ENCODE measurements at regions not wholly inside any gene's neighbourhood (a gene's known extent, or its start where the extent isn't known, plus 50 kb on each side); places are given as distances from the start of the nearest gene placed in this dataset.
"Not testable (repeated sequence)": the region's sequence is repeated elsewhere in the genome, so short reads cannot be mapped to it uniquely, and the experiment has no call there.

GRCh38 chr19:28164214-28164613, 1048.7 kb downstream of the UQCRFS1 start:
- DNase-seq = no peak

- no peak for DNase-seq
Measured at GRCh38 chr19:28159065-28159464, 1053.9 kb downstream of the UQCRFS1 start.

- no peak for DNase-seq
Measured at GRCh38 chr19:28155265-28155664, 1057.7 kb downstream of the UQCRFS1 start.

GRCh38 chr19:28154077-28154476, 1058.9 kb downstream of the UQCRFS1 start:
- no peak for DNase-seq

- DNase-seq = no peak
Measured at GRCh38 chr19:28153123-28153522, 1059.8 kb downstream of the UQCRFS1 start.

GRCh38 chr19:28152195-28152594, 1060.8 kb downstream of the UQCRFS1 start:
- DNase-seq = no peak

GRCh38 chr19:28150129-28150528, 1062.8 kb downstream of the UQCRFS1 start:
- no peak for DNase-seq

GRCh38 chr19:28148554-28148953, 1064.4 kb downstream of the UQCRFS1 start:
- no peak for DNase-seq

- no peak for DNase-seq
Measured at GRCh38 chr19:28142258-28142657, 1070.7 kb downstream of the UQCRFS1 start.

- no peak for DNase-seq
Measured at GRCh38 chr19:28140201-28140600, 1072.8 kb downstream of the UQCRFS1 start.

GRCh38 chr19:28137772-28138171, 1075.2 kb downstream of the UQCRFS1 start:
- DNase-seq = no peak

GRCh38 chr19:28136796-28137195, 1076.2 kb downstream of the UQCRFS1 start:
- DNase-seq = no peak

GRCh38 chr19:28135825-28136224, 1077.1 kb downstream of the UQCRFS1 start:
- DNase-seq = no peak

GRCh38 chr19:28134311-28134710, 1078.6 kb downstream of the UQCRFS1 start:
- no peak for DNase-seq

- DNase-seq = not testable (repeated sequence)
Measured at GRCh38 chr19:28130881-28131280, 1082.1 kb downstream of the UQCRFS1 start.

GRCh38 chr19:28130066-28130511, 1082.9 kb downstream of the UQCRFS1 start:
- DNase-seq = no peak

- DNase-seq = no peak
Measured at GRCh38 chr19:28128341-28128740, 1084.6 kb downstream of the UQCRFS1 start.

- no peak for DNase-seq
Measured at GRCh38 chr19:28126135-28126898, 1086.6 kb downstream of the UQCRFS1 start.

- no peak for DNase-seq
Measured at GRCh38 chr19:28122734-28123133, 1090.2 kb downstream of the UQCRFS1 start.

GRCh38 chr19:28118235-28118634, 1094.7 kb downstream of the UQCRFS1 start:
- DNase-seq = no peak

GRCh38 chr19:28117143-28117542, 1095.8 kb downstream of the UQCRFS1 start:
- no peak for DNase-seq

GRCh38 chr19:28116379-28116778, 1096.6 kb downstream of the UQCRFS1 start:
- DNase-seq = not testable (repeated sequence)

GRCh38 chr19:28103921-28104320, 1109.0 kb downstream of the UQCRFS1 start:
- DNase-seq = no peak

- DNase-seq = not testable (repeated sequence)
Measured at GRCh38 chr19:28084659-28085157, 1128.2 kb downstream of the UQCRFS1 start.

GRCh38 chr19:28076628-28077027, 1136.3 kb downstream of the UQCRFS1 start:
- no peak for DNase-seq
